ENCODE measurements at regions not wholly inside any gene's neighbourhood (a gene's known extent, or its start where the extent isn't known, plus 50 kb on each side); places are given as distances from the start of the nearest gene placed in this dataset.

- DNase-seq: no peak
Measured at GRCh38 chr7:12085516-12085915, 125.6 kb upstream of the TMEM106B start.

GRCh38 chr7:12089951-12090756, 120.9 kb upstream of the TMEM106B start:
- DNase-seq: no peak

GRCh38 chr7:12090757-12091221, 120.3 kb upstream of the TMEM106B start:
- no peak for DNase-seq

- no peak for DNase-seq
Measured at GRCh38 chr7:12091231-12091630, 119.9 kb upstream of the TMEM106B start.

- no peak for DNase-seq
Measured at GRCh38 chr7:12092499-12093130, 118.5 kb upstream of the TMEM106B start.

GRCh38 chr7:12093365-12093764, 117.7 kb upstream of the TMEM106B start:
- no peak for DNase-seq

- DNase-seq: no peak
Measured at GRCh38 chr7:12094365-12094921, 116.7 kb upstream of the TMEM106B start.

GRCh38 chr7:12102126-12102525, 109.0 kb upstream of the TMEM106B start:
- DNase-seq: no peak

GRCh38 chr7:12102527-12102926, 108.6 kb upstream of the TMEM106B start:
- DNase-seq: no peak

GRCh38 chr7:12103948-12104347, 107.1 kb upstream of the TMEM106B start:
- DNase-seq: no peak

GRCh38 chr7:12107381-12107780, 103.7 kb upstream of the TMEM106B start:
- DNase-seq: no peak

- DNase-seq: no peak
Measured at GRCh38 chr7:12107841-12108254, 103.2 kb upstream of the TMEM106B start.

GRCh38 chr7:12110425-12110824, 100.7 kb upstream of the TMEM106B start:
- no peak for DNase-seq

GRCh38 chr7:12111422-12112405, 99.4 kb upstream of the TMEM106B start:
- peak; percentile 73 for DNase-seq

GRCh38 chr7:12117170-12117569, 93.9 kb upstream of the TMEM106B start:
- DNase-seq: no peak

GRCh38 chr7:12119620-12120303, 91.3 kb upstream of the TMEM106B start:
- DNase-seq: no peak

- no peak for DNase-seq
Measured at GRCh38 chr7:12120632-12121031, 90.5 kb upstream of the TMEM106B start.

GRCh38 chr7:12123172-12123571, 87.9 kb upstream of the TMEM106B start:
- no peak for DNase-seq

- no peak for DNase-seq
Measured at GRCh38 chr7:12124028-12124427, 87.1 kb upstream of the TMEM106B start.

- no peak for DNase-seq
Measured at GRCh38 chr7:12127455-12127854, 83.6 kb upstream of the TMEM106B start.

- no peak for DNase-seq
Measured at GRCh38 chr7:12130609-12131008, 80.5 kb upstream of the TMEM106B start.

- DNase-seq: no peak
Measured at GRCh38 chr7:12131122-12131521, 80.0 kb upstream of the TMEM106B start.

All from right forelimb (tissue), 1 donor.